ENCODE measurements at regions not wholly inside any gene's neighbourhood (a gene's known extent, or its start where the extent isn't known, plus 50 kb on each side); places are given as distances from the start of the nearest gene placed in this dataset.

DNA sequence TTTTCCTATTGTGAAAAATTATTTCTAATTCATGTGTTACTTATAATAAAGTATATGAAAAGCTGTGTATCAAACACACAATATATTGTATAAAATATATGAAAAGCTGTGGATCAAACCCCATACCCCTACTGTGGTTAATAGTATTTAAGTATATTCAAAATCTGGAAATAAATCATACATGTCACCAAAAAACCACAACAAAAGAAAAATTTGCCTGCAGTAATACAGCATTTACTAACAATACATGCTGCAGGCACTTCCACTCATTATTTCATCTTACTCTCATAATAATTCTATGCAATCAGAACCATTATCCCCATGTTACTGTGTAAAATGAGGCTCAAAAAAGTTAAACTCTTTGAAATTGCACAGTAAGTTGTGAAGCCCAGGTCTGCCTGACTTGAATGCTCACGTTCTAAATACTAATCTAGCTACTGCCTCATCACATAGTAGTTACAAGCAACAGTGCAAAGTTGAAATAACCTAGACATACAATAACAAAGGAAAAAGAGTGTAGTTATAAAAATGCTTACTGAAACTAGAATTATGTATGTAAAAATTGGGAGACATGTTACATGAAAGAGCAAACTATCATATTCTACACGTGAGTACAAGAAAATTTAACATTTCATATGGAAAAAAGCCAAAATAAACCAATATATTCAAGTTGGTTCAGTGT, 61.7 kb downstream of the FAM217A start:
- TF ChIP-seq, protein P1, sequence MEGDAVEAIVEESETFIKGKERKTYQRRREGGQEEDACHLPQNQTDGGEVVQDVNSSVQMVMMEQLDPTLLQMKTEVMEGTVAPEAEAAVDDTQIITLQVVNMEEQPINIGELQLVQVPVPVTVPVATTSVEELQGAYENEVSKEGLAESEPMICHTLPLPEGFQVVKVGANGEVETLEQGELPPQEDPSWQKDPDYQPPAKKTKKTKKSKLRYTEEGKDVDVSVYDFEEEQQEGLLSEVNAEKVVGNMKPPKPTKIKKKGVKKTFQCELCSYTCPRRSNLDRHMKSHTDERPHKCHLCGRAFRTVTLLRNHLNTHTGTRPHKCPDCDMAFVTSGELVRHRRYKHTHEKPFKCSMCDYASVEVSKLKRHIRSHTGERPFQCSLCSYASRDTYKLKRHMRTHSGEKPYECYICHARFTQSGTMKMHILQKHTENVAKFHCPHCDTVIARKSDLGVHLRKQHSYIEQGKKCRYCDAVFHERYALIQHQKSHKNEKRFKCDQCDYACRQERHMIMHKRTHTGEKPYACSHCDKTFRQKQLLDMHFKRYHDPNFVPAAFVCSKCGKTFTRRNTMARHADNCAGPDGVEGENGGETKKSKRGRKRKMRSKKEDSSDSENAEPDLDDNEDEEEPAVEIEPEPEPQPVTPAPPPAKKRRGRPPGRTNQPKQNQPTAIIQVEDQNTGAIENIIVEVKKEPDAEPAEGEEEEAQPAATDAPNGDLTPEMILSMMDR (IDR thresholded peaks at IDR 0.05): no peak
- no peak for TF ChIP-seq POLR2A (IDR thresholded peaks at IDR 0.05)

All from adrenal gland (tissue), 5 donors.